ENCODE measurements at regions not wholly inside any gene's neighbourhood (a gene's known extent, or its start where the extent isn't known, plus 50 kb on each side); places are given as distances from the start of the nearest gene placed in this dataset.

GRCh38 chr13:61144834-61145593 is 270.6 kb downstream of the PCDH20 start:
- no peaks in the 10 kb centered on the region for H3K4me1 ChIP-seq
- H3K4me3 ChIP-seq = no peak overlapping the region
- no peak overlapping the region for H3K27ac ChIP-seq
- DNase-seq (peak in 1 of 4 donors; percentile 35), ATAC-seq (no peak)
- TF ChIP-seq CTCF (IDR thresholded peaks at IDR 0.05) = no peak
- peaks cover 0 to 16% of the 10 kb centered on the region in 2 donors for H3K9me3 ChIP-seq
- H3K27me3 ChIP-seq = no peaks in the 10 kb centered on the region
- H3K36me3 ChIP-seq = no peaks in the 10 kb centered on the region
- intact Hi-C loops (cut with DNase I) = no loop called here

- DNase-seq = no peak
- Histone ChIP-seq H3K4me1 (no peaks in the 10 kb centered on the region), H3K27ac (no peak overlapping the region), H3K4me3 (no peak overlapping the region), H3K36me3 (no peaks in the 10 kb centered on the region), H3K9me3 (peaks cover 0 to 16% of the 10 kb centered on the region in 2 donors), H3K27me3 (no peaks in the 10 kb centered on the region)
- no peak for ATAC-seq
- intact Hi-C loops (cut with DNase I) = no loop called here
- TF ChIP-seq CTCF (IDR thresholded peaks at IDR 0.05) = no peak
Measured at GRCh38 chr13:61144301-61144700, 271.3 kb downstream of the PCDH20 start.

GRCh38 chr13:61142506-61142905 is 273.1 kb downstream of the PCDH20 start:
- no peaks in the 10 kb centered on the region for H3K27me3 ChIP-seq
- H3K4me3 ChIP-seq = no peak overlapping the region
- no peaks in the 10 kb centered on the region for H3K4me1 ChIP-seq
- intact Hi-C loops (cut with DNase I) = no loop called here
- ATAC-seq (no peak), DNase-seq (no peak)
- no peak overlapping the region for H3K27ac ChIP-seq
- no peak for TF ChIP-seq CTCF (IDR thresholded peaks at IDR 0.05)
- no peaks in the 10 kb centered on the region for H3K36me3 ChIP-seq
- H3K9me3 ChIP-seq = peaks cover 0 to 16% of the 10 kb centered on the region in 2 donors

GRCh38 chr13:61138857-61139256 is 276.8 kb downstream of the PCDH20 start:
- Histone ChIP-seq H3K36me3 (no peaks in the 10 kb centered on the region), H3K4me1 (no peaks in the 10 kb centered on the region), H3K27me3 (no peaks in the 10 kb centered on the region), H3K27ac (no peak overlapping the region), H3K4me3 (no peak overlapping the region), H3K9me3 (no peaks in the 10 kb centered on the region)
- ATAC-seq (no peak), DNase-seq (no peak)
- TF ChIP-seq CTCF (IDR thresholded peaks at IDR 0.05) = no peak
- intact Hi-C loops (cut with DNase I) = no loop called here

- no peak overlapping the region for H3K4me3 ChIP-seq
- intact Hi-C loops (cut with DNase I) = no loop called here
- TF ChIP-seq CTCF (IDR thresholded peaks at IDR 0.05) = no peak
Measured at GRCh38 chr13:61136515-61136914, 279.1 kb downstream of the PCDH20 start.

More at GRCh38 chr13:61136515-61136914, 279.1 kb downstream of the PCDH20 start:
- H3K9me3 ChIP-seq = no peaks in the 10 kb centered on the region
- no peaks in the 10 kb centered on the region for H3K36me3 ChIP-seq
- DNase-seq = no peak
- H3K27ac ChIP-seq = no peak overlapping the region
- H3K4me1 ChIP-seq = no peaks in the 10 kb centered on the region
- H3K27me3 ChIP-seq = no peaks in the 10 kb centered on the region
- ATAC-seq = no peak

Measured in left lung (tissue), 4 donors.